D341Med (cell line): ENCODE measurements at regions not wholly inside any gene's neighbourhood (a gene's known extent, or its start where the extent isn't known, plus 50 kb on each side); places are given as distances from the start of the nearest gene placed in this dataset.
"Not testable (repeated sequence)": the region's sequence is repeated elsewhere in the genome, so short reads cannot be mapped to it uniquely, and the experiment has no call there.

Source experiments
- DNase-seq: peaks from one replicate; pipeline ENCODE4 v3.0.0; 2012; ENCODE audit warnings: low spot score

GRCh38 chr4:187668526-187669082 is 327.0 kb upstream of the ZFP42 start:
- no peak for DNase-seq

GRCh38 chr4:187671521-187671920 is 324.1 kb upstream of the ZFP42 start:
- not testable (repeated sequence) for DNase-seq

- DNase-seq, result not testable (repeated sequence)
Measured at GRCh38 chr4:187671958-187672357, 323.6 kb upstream of the ZFP42 start.

- not testable (repeated sequence) for DNase-seq
Measured at GRCh38 chr4:187672526-187672925, 323.0 kb upstream of the ZFP42 start.

- no peak for DNase-seq
Measured at GRCh38 chr4:187679450-187679849, 316.1 kb upstream of the ZFP42 start.

GRCh38 chr4:187685247-187685646 is 310.3 kb upstream of the ZFP42 start:
- DNase-seq, result no peak

- DNase-seq, result no peak
Measured at GRCh38 chr4:187687697-187688096, 307.9 kb upstream of the ZFP42 start.

GRCh38 chr4:187692626-187693025 is 302.9 kb upstream of the ZFP42 start:
- DNase-seq, result no peak

- DNase-seq, result not testable (repeated sequence)
Measured at GRCh38 chr4:187695531-187695930, 300.0 kb upstream of the ZFP42 start.

- no peak for DNase-seq
Measured at GRCh38 chr4:187711586-187711985, 284.0 kb upstream of the ZFP42 start.

- no peak for DNase-seq
Measured at GRCh38 chr4:187714957-187715356, 280.6 kb upstream of the ZFP42 start.

GRCh38 chr4:187715466-187715865 is 280.1 kb upstream of the ZFP42 start:
- DNase-seq, result no peak

- DNase-seq, result no peak
Measured at GRCh38 chr4:187724456-187724855, 271.1 kb upstream of the ZFP42 start.

GRCh38 chr4:187726485-187726884 is 269.1 kb upstream of the ZFP42 start:
- DNase-seq, result no peak

- DNase-seq, result no peak
Measured at GRCh38 chr4:187732524-187732923, 263.0 kb upstream of the ZFP42 start.

- no peak for DNase-seq
Measured at GRCh38 chr4:187739771-187740170, 255.8 kb upstream of the ZFP42 start.

- DNase-seq, result no peak
Measured at GRCh38 chr4:187744911-187745310, 250.7 kb upstream of the ZFP42 start.

GRCh38 chr4:187750652-187751051 is 244.9 kb upstream of the ZFP42 start:
- not testable (repeated sequence) for DNase-seq

- DNase-seq, result no peak
Measured at GRCh38 chr4:187767158-187767557, 228.4 kb upstream of the ZFP42 start.

GRCh38 chr4:187767687-187768086 is 227.9 kb upstream of the ZFP42 start:
- no peak for DNase-seq

- DNase-seq, result no peak
Measured at GRCh38 chr4:187770345-187770744, 225.2 kb upstream of the ZFP42 start.

GRCh38 chr4:187777954-187778353 is 217.6 kb upstream of the ZFP42 start:
- no peak for DNase-seq

GRCh38 chr4:187780070-187780469 is 215.5 kb upstream of the ZFP42 start:
- DNase-seq, result no peak

- DNase-seq, result no peak
Measured at GRCh38 chr4:187782286-187782824, 213.2 kb upstream of the ZFP42 start.
